Skeletal muscle tissue (tissue), 3 donors: ENCODE measurements at regions not wholly inside any gene's neighbourhood (a gene's known extent, or its start where the extent isn't known, plus 50 kb on each side); places are given as distances from the start of the nearest gene placed in this dataset.
"Not testable (repeated sequence)": the region's sequence is repeated elsewhere in the genome, so short reads cannot be mapped to it uniquely, and the experiment has no call there.

ENCODE experiments used
- H3K27ac ChIP-seq: one replicate; pipeline ENCODE4 v1.7.0; 2013; ENCODE audit warnings: mild to moderate bottlenecking, low read depth, low read length, inconsistent platforms
- H3K27me3 ChIP-seq, 3 donors: one replicate each; pipeline ENCODE4 v1.7.0; 2013; ENCODE audit warnings: low read length in 3 of 3; ENCODE audit not compliant: control insufficient read depth in 3 of 3, insufficient read depth in 3 of 3
- H3K36me3 ChIP-seq, 3 donors: one replicate each; pipeline ENCODE4 v1.7.0; 2013; ENCODE audit warnings: low read length in 3 of 3; ENCODE audit not compliant: control insufficient read depth in 3 of 3, insufficient read depth in 3 of 3
- H3K4me1 ChIP-seq, 3 donors: one replicate each; pipeline ENCODE4 v1.7.0; 2013; ENCODE audit warnings: low read length in 3 of 3, mild to moderate bottlenecking in 3 of 3; ENCODE audit not compliant: control insufficient read depth in 3 of 3, insufficient read depth in 3 of 3
- H3K4me3 ChIP-seq, 3 donors: one replicate each; pipeline ENCODE4 v1.7.0; 2013; ENCODE audit warnings: low read length in 3 of 3
- H3K9ac ChIP-seq, 3 donors: one replicate each; pipeline ENCODE4 v1.7.0; 2013; ENCODE audit warnings: low read length in 3 of 3, mild to moderate bottlenecking in 3 of 3, moderate library complexity in 2 of 3, low read depth in 1 of 3
- H3K9me3 ChIP-seq, 3 donors: one replicate each; pipeline ENCODE4 v1.7.0; 2013; ENCODE audit warnings: low read length in 3 of 3; ENCODE audit not compliant: control insufficient read depth in 3 of 3
- donor health status: Osteomylitis.

DNA sequence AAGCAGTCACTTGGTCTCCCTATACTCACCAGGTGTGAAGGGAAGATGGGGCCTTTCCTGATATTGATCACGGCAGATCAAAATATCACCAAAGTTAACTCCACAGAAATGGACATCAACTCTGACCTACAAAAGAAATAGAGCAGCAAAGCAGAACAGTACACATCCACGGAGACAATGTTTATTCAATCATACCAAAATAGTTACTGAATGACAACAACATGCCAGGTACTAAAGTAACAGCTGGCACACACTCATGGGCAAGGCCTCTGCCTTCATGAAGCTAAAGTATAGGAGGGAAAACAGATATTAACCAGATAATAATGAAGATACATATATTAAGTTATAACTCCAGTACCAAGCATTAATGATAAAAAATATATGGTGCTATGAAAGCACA lies 59.2 kb upstream of the RASAL2 start:
- no peaks in the 10 kb centered on the region for H3K9me3 ChIP-seq
- H3K4me3 ChIP-seq: peak overlapping the region in 1 of 3 donors; percentile 36
- H3K36me3 ChIP-seq: peaks cover 0 to 9% (median 5%) of the 10 kb centered on the region in 3 donors
- H3K27ac ChIP-seq: peak overlapping the region; percentile 83
- no peaks in the 10 kb centered on the region for H3K27me3 ChIP-seq
- peaks cover 4 to 33% (median 25%) of the 10 kb centered on the region in 3 donors for H3K4me1 ChIP-seq
- H3K9ac ChIP-seq: peak overlapping the region in 1 of 3 donors; percentile 48

DNA sequence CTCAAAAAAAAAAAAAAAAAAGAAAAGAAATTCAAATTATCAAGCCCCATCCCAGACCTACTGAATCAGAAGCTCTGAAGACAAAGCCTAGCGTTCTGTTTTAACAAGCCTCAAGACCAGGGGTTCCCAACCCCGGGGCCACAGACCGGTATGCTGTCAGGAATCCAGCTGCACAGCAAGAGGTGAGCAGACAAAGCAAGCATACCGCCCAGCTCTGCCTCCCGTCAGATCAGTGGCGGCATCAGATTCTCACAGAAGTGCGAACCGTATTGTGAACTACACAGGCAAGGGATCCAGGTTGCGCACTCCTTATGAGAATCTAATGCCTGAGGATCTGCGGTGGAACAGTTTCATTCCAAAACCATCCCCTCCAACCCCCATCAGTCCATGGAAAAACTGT lies 57.8 kb upstream of the RASAL2 start:
- peaks cover 4 to 26% (median 20%) of the 10 kb centered on the region in 3 donors for H3K4me1 ChIP-seq

GRCh38 chr1:178037510-178038253 lies 56.2 kb upstream of the RASAL2 start:
- peak overlapping the region; percentile 73 to 92 (median 73) for H3K9ac ChIP-seq
- H3K4me3 ChIP-seq: peak overlapping the region; percentile 50 to 84 (median 84)
- no peaks in the 10 kb centered on the region for H3K36me3 ChIP-seq
- no peaks in the 10 kb centered on the region for H3K9me3 ChIP-seq
- H3K27ac ChIP-seq: peak overlapping the region; percentile 67
- peaks cover 4 to 26% (median 17%) of the 10 kb centered on the region in 3 donors for H3K4me1 ChIP-seq
- H3K27me3 ChIP-seq: no peaks in the 10 kb centered on the region

More for the DNA sequence above, 57.8 kb upstream of the RASAL2 start:
- Histone ChIP-seq H3K27ac (peak overlapping the region; percentile 17), H3K27me3 (no peaks in the 10 kb centered on the region), H3K36me3 (peaks cover 0 to 4% (median 4%) of the 10 kb centered on the region in 3 donors), H3K4me3 (no peak overlapping the region), H3K9me3 (no peaks in the 10 kb centered on the region), H3K9ac (no peak overlapping the region)

- H3K27ac ChIP-seq: peak overlapping the region; percentile 67
- no peaks in the 10 kb centered on the region for H3K27me3 ChIP-seq
- H3K9ac ChIP-seq: peak overlapping the region; percentile 65 to 92 (median 73)
Measured at GRCh38 chr1:178038372-178038771, 55.5 kb upstream of the RASAL2 start.

GRCh38 chr1:178039891-178040290 lies 54.0 kb upstream of the RASAL2 start:
- H3K4me3 ChIP-seq: no peak overlapping the region
- no peak overlapping the region for H3K9ac ChIP-seq
- H3K4me1 ChIP-seq: peaks cover 0 to 20% (median 12%) of the 10 kb centered on the region in 3 donors
- H3K36me3 ChIP-seq: no peaks in the 10 kb centered on the region
- no peak overlapping the region for H3K27ac ChIP-seq
- H3K9me3 ChIP-seq: no peaks in the 10 kb centered on the region
- no peaks in the 10 kb centered on the region for H3K27me3 ChIP-seq

More at GRCh38 chr1:178038372-178038771, 55.5 kb upstream of the RASAL2 start:
- H3K9me3 ChIP-seq: no peaks in the 10 kb centered on the region
- peak overlapping the region; percentile 50 to 84 (median 84) for H3K4me3 ChIP-seq
- peaks cover 4 to 26% (median 12%) of the 10 kb centered on the region in 3 donors for H3K4me1 ChIP-seq
- H3K36me3 ChIP-seq: no peaks in the 10 kb centered on the region

- not testable (repeated sequence) for H3K4me3 ChIP-seq, H3K4me1 ChIP-seq, H3K9ac ChIP-seq, H3K36me3 ChIP-seq, H3K27ac ChIP-seq, H3K27me3 ChIP-seq, H3K9me3 ChIP-seq
Measured at GRCh38 chr1:178043940-178044339, 50.0 kb upstream of the RASAL2 start.
